Activated B cell treated with CpG ODN at 0.5 μM for 24 hours (primary cell): ENCODE measurements at regions not wholly inside any gene's neighbourhood (a gene's known extent, or its start where the extent isn't known, plus 50 kb on each side); places are given as distances from the start of the nearest gene placed in this dataset.

Experiments
- ATAC-seq: fragments of 200-7000 bp; cut with Tn5 transposase; one replicate; pipeline ENCODE4 v1.10.0; 2021; ENCODE audit warnings: low read depth, mild to moderate bottlenecking, moderate library complexity
- CTCF ChIA-PET: fragments of 350-600 bp; sonication (Branson Sonifier 250); formaldehyde crosslinking; loops from one replicate; lab custom pipeline; 2021; ENCODE audit warnings: antibody characterized with exemption; lab: Charles Lee
- POLR2A ChIA-PET: fragments of 350-600 bp; sonication (Branson Sonifier 250); formaldehyde crosslinking; loops from one replicate; lab custom pipeline; 2021; ENCODE audit warnings: antibody characterized with exemption; lab: Charles Lee
- DNase-seq: peaks from one replicate; pipeline ENCODE4 v3.0.0; 2022
- H3K27ac Mint-ChIP-seq: one replicate; pipeline ENCODE4 v1.8.0; 2020; ENCODE audit warnings: mixed read lengths
- H3K27me3 Mint-ChIP-seq: one replicate; pipeline ENCODE4 v1.8.0; 2021; ENCODE audit warnings: mixed read lengths
- H3K36me3 Mint-ChIP-seq: one replicate; pipeline ENCODE4 v1.8.0; 2021; ENCODE audit warnings: low read depth, mixed read lengths
- H3K4me1 Mint-ChIP-seq: one replicate; pipeline ENCODE4 v1.8.0; 2021; ENCODE audit warnings: mixed read lengths
- H3K4me3 Mint-ChIP-seq: one replicate; pipeline ENCODE4 v1.8.0; 2020; ENCODE audit warnings: mild to moderate bottlenecking, mixed read lengths
- H3K9me3 Mint-ChIP-seq: one replicate; pipeline ENCODE4 v1.8.0; 2020; ENCODE audit warnings: mixed read lengths
- CTCF ChIP-seq: fragments of 200-600 bp; IDR thresholded peaks from one replicate; pipeline ENCODE4 v1.8.0; 2022; ENCODE audit warnings: antibody characterized with exemption, mild to moderate bottlenecking
- intact Hi-C: fragments of 100-400 bp; cut with micrococcal nuclease; formaldehyde crosslinking; loops from one replicate; pipeline ENCODE4 v1.15.1; 2024

DNA sequence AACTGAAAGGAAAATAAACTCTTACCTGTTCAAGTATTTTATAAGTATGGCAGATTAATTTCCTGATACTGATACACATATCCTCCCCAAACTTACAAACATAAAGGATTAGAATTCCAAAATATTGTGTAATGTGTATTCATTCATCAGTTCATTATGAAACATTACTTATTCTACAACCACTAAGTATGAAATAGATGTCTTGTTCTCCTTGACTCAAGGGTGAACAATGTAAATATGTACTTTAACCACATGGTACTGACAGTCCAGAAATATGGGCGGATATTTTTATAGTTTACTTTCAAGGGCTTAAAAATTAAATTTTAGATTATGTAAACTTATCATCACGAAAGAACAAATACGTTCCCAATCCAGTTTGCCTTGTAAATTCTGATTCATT is 334.0 kb downstream of the LIG4 start:
- Mint-ChIP-seq H3K4me3 (no peak overlapping the region), H3K9me3 (no peaks in the 10 kb centered on the region), H3K4me1 (no peaks in the 10 kb centered on the region), H3K27me3 (no peaks in the 10 kb centered on the region), H3K36me3 (no peaks in the 10 kb centered on the region), H3K27ac (no peak overlapping the region)
- TF ChIP-seq CTCF = no peak
- ChIA-PET POLR2A (no interaction called here), CTCF (no interaction called here)
- no peak for ATAC-seq
- intact Hi-C loops = no loop called here
- no peak for DNase-seq

GRCh38 chr13:107874456-107874855 is 340.9 kb downstream of the LIG4 start:
- no peak overlapping the region for H3K4me3 Mint-ChIP-seq
- no peak for ATAC-seq
- TF ChIP-seq CTCF = no peak
- no peaks in the 10 kb centered on the region for H3K36me3 Mint-ChIP-seq
- H3K9me3 Mint-ChIP-seq = no peaks in the 10 kb centered on the region
- peaks cover 5% of the 10 kb centered on the region for H3K27me3 Mint-ChIP-seq
- POLR2A ChIA-PET = no interaction called here
- DNase-seq = no peak
- H3K27ac Mint-ChIP-seq = no peak overlapping the region
- CTCF ChIA-PET = no interaction called here
- H3K4me1 Mint-ChIP-seq = no peaks in the 10 kb centered on the region
- intact Hi-C loops = no loop called here

GRCh38 chr13:107873926-107874325 is 341.4 kb downstream of the LIG4 start:
- CTCF ChIA-PET = no interaction called here
- Mint-ChIP-seq H3K4me1 (no peaks in the 10 kb centered on the region), H3K36me3 (no peaks in the 10 kb centered on the region), H3K9me3 (no peaks in the 10 kb centered on the region), H3K27ac (no peak overlapping the region), H3K27me3 (peaks cover 5% of the 10 kb centered on the region), H3K4me3 (no peak overlapping the region)
- POLR2A ChIA-PET = no interaction called here
- intact Hi-C loops = no loop called here
- TF ChIP-seq CTCF = no peak
- DNase-seq (no peak), ATAC-seq (no peak)

DNA sequence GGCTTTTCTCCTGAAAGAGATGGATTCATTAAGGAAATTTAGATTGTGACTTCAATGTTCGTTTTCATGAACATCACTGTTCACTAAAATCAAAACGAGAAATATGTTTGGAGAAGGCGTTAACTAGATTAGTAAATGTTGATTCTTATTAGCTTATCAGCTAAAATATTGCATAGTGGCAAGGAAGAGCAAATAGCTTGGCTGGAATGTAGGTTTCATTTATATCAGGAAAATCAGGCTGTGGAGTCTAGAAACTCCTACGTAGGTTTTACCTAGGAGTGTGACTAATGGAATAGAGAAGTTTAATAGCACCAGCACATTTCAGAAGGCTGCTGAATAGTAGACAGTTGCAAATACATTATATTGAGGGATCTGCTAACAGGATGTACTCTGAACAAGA is 344.9 kb downstream of the LIG4 start:
- DNase-seq (no peak), ATAC-seq (no peak)
- Mint-ChIP-seq H3K36me3 (no peaks in the 10 kb centered on the region), H3K9me3 (no peaks in the 10 kb centered on the region), H3K4me1 (peaks cover 8% of the 10 kb centered on the region), H3K4me3 (no peak overlapping the region), H3K27ac (no peak overlapping the region), H3K27me3 (peaks cover 17% of the 10 kb centered on the region)
- TF ChIP-seq CTCF = no peak
- intact Hi-C loops = no loop called here
- POLR2A ChIA-PET = no interaction called here
- CTCF ChIA-PET = no interaction called here

DNA sequence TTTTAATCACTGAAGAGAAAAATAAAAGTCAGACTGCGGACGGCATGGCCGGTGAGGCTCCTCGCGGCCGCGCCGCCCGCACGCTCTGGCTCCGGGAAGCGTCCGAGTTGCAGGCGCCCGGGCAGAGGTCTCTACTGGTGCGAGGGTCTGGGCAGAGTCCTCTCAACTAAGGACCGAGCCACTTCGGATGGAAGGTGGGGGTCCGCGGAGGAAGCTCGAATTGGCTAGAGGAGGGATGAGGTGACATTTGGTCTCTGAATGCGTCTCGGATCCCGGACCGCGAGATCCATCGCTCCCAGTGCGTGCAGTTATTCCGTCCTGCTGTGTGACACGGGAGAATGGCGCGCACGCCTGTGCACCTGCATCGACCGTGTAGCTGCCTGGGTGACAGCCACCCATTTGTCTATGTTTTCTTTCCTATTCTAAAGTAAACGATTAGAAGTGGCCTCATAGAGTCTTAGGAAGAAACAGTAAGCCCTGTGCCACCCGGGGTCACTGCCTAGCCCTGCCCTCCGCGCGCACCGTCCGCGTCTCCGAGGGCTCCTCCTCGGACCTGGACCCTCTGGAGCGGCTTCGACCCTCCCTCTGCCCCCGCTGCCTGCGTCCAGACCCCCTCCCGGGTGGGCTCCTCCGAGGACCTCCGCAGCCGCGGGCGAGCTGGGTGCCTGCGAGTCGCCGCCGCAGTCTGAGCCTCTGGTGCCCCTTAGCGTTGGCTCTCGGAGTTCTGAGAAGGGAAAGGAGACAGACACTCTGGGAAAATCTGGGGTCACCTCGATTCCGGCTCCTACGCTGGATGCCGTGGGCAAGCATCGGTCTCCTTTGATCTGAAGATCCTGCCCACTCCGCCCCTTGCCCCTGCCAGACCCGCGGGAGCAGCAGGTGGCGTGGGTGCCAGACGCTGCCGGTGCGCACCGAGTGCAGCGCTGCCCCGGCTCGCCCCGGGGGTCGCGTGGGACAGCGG is 347.4 kb downstream of the LIG4 start:
- Mint-ChIP-seq H3K27ac (no peak overlapping the region), H3K36me3 (no peaks in the 10 kb centered on the region), H3K9me3 (no peaks in the 10 kb centered on the region), H3K4me1 (peaks cover 8% of the 10 kb centered on the region), H3K27me3 (peaks cover 30% of the 10 kb centered on the region), H3K4me3 (no peak overlapping the region)
- CTCF ChIA-PET = no interaction called here
- no peak for TF ChIP-seq CTCF
- DNase-seq = no peak
- POLR2A ChIA-PET = no interaction called here
- intact Hi-C loops = no loop called here
- ATAC-seq = no peak
